Adrenal gland (tissue), 9 donors: ENCODE measurements at regions not wholly inside any gene's neighbourhood (a gene's known extent, or its start where the extent isn't known, plus 50 kb on each side); places are given as distances from the start of the nearest gene placed in this dataset.

Source experiments
- DNase-seq, 7 donors: peaks; one replicate each; pipeline ENCODE4 v3.0.0-alpha.2; 2019 to 2020
- H3K27ac ChIP-seq, 5 donors: fragments of 200-600 bp; sonication (generic) in 4 of 5; 1 replicate in 3 of 5; 2 replicates in 2 of 5; pipeline versions ENCODE4 v1.5.1 to v1.8.0; 2016 to 2020; ENCODE audit warnings: mild to moderate bottlenecking in 1 of 5
- H3K27me3 ChIP-seq: fragments of 200-600 bp; 2 replicates; pipeline ENCODE4 v1.8.0; 2021
- H3K36me3 ChIP-seq, 2 donors: fragments of 200-600 bp; replicated peaks in 1 of 2; 1 replicate in 1 of 2; 2 replicates in 1 of 2; pipeline versions ENCODE4 v1.5.1 to v1.8.0; 2018 to 2022
- H3K4me1 ChIP-seq, 2 donors: fragments of 200-600 bp; replicated peaks in 1 of 2; 1 replicate in 1 of 2; 2 replicates in 1 of 2; pipeline versions ENCODE4 v1.5.1 to v1.8.0; 2018 to 2021
- H3K4me3 ChIP-seq, 4 donors: fragments of 200-600 bp; sonication (generic) in 3 of 4; one replicate each; pipeline ENCODE4 v1.5.1; 2016 to 2018
- H3K9me3 ChIP-seq, 3 donors: fragments of 200-600 bp; sonication (generic) in 1 of 3; replicated peaks in 1 of 3; 1 replicate in 2 of 3; 2 replicates in 1 of 3; pipeline versions ENCODE4 v1.5.1 to v1.8.0; 2016 to 2021
- POLR2A ChIP-seq, 2 donors: fragments of 450-650 bp; IDR thresholded peaks; one replicate each; pipeline ENCODE4 v1.6.1; 2017; ENCODE audit warnings: antibody characterized with exemption in 2 of 2, mild to moderate bottlenecking in 2 of 2, moderate library complexity in 1 of 2
- WGBS, 4 donors: extraction: QIAGEN DNeasy Blood & Tissue Kit in 2 of 4; methylation state at CpG; one replicate each; pipeline versions ENCODE4 v1.1.5 to v1.1.7; 2013 to 2017; 5-methylcytosine and 5-hydroxymethylcytosine counted together
- intact Hi-C, 2 donors: fragments of 100-400 bp; cut with DNase I; formaldehyde crosslinking; loops; one replicate each; pipeline versions ENCODE4 v1.14.1 to v1.15.0; 2022 to 2023
- TF ChIP-seq, protein P1 (sequence below), 6 experiments: fragments of 450-650 bp in 4 of 6; fragments of 200-600 bp in 2 of 6; sonication (generic) in 1 of 6; IDR thresholded peaks; 1 replicate in 5 of 6; 2 replicates in 1 of 6; pipeline versions ENCODE4 v1.5.1 to v1.8.0; 2016 to 2021; ENCODE audit warnings: antibody characterized with exemption in 6 of 6, mild to moderate bottlenecking in 2 of 6, moderate library complexity in 1 of 6
- donor health status: healthy with polysubstance abuse.
- donor health status: Bipolar disorder and iron deficiency.
- donor health status: DM: yes; HTN: yes; CAD: no.
- donor health status: DM: no; HTN: no; CAD: no.
- donor health status: DM: no; HTN: no; CAD: no.

DNA sequence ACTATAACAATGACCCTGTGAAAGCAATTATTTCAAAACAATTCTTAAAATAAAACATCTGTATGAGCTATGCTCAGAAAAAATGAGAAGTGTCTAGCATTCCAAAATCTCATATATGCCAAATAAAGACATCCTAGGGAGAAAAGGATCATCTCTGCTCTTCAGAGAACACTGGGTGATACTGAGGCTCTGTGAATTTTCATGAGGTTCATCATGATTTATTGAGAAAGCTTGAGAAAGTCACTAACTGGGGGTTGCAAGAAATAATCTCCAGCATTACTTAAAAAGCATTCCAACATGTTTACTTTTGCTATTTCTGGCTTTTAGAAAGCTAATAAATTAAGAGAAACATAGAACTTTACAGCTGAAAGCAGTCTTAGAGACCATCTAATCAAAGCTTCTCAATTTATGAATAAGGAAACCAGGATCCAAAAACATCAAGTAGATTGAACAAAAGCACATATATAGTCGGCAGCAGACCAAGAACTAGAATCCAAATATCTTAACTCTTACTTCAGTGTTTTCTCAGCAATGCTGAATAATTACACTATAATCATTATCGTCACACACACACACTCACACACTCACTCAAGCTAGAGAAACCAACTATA, 372.8 kb downstream of the NR2F1-AS1 start:
- TF ChIP-seq, protein P1, sequence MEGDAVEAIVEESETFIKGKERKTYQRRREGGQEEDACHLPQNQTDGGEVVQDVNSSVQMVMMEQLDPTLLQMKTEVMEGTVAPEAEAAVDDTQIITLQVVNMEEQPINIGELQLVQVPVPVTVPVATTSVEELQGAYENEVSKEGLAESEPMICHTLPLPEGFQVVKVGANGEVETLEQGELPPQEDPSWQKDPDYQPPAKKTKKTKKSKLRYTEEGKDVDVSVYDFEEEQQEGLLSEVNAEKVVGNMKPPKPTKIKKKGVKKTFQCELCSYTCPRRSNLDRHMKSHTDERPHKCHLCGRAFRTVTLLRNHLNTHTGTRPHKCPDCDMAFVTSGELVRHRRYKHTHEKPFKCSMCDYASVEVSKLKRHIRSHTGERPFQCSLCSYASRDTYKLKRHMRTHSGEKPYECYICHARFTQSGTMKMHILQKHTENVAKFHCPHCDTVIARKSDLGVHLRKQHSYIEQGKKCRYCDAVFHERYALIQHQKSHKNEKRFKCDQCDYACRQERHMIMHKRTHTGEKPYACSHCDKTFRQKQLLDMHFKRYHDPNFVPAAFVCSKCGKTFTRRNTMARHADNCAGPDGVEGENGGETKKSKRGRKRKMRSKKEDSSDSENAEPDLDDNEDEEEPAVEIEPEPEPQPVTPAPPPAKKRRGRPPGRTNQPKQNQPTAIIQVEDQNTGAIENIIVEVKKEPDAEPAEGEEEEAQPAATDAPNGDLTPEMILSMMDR (IDR thresholded peaks at IDR 0.05): no peak
- TF ChIP-seq POLR2A (IDR thresholded peaks at IDR 0.05): no peak
- Histone ChIP-seq H3K36me3 (no peaks in the 10 kb centered on the region), H3K4me3 (no peak overlapping the region), H3K4me1 (no peaks in the 10 kb centered on the region), H3K27ac (peak overlapping the region in 2 of 5 donors; percentile 60 to 74), H3K27me3 (no peaks in the 10 kb centered on the region), H3K9me3 (no peaks in the 10 kb centered on the region)
- WGBS, 4 donors: 50 to 65% (median 64%) methylated on average over 2 of the region's 2 CpGs
- intact Hi-C loops: no loop called here
- DNase-seq: no peak

DNA sequence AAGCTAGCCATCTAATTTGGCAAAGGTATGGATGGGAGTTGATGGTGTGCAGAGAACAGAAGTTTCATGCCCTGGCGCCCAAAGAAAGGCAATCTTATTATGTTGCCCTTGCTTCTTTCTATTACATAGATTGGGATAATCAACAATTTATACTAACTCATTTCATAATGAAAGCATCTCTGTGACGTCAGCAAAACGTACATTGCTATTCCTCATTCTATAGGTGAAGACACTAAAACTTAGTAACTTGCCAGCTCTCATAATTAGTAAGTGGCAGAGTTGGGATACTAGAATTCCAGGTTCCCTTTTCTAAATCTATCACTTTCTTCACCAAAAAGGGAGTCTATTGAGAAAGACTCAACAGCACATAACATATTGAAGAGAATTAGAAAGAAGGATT, 374.8 kb downstream of the NR2F1-AS1 start:
- no peaks in the 10 kb centered on the region for H3K4me1 ChIP-seq
- no peaks in the 10 kb centered on the region for H3K36me3 ChIP-seq
- DNase-seq: no peak
- intact Hi-C loops: no loop called here
- peak overlapping the region in 1 of 5 donors; percentile 35 for H3K27ac ChIP-seq
- no peak overlapping the region for H3K4me3 ChIP-seq
- H3K9me3 ChIP-seq: no peaks in the 10 kb centered on the region
- no peak for TF ChIP-seq POLR2A (IDR thresholded peaks at IDR 0.05)
- TF ChIP-seq, protein P1 (IDR thresholded peaks at IDR 0.05): no peak
- 76 to 88% (median 83%) methylated on average over 3 of the region's 3 CpGs for WGBS, 4 donors
- no peaks in the 10 kb centered on the region for H3K27me3 ChIP-seq

DNA sequence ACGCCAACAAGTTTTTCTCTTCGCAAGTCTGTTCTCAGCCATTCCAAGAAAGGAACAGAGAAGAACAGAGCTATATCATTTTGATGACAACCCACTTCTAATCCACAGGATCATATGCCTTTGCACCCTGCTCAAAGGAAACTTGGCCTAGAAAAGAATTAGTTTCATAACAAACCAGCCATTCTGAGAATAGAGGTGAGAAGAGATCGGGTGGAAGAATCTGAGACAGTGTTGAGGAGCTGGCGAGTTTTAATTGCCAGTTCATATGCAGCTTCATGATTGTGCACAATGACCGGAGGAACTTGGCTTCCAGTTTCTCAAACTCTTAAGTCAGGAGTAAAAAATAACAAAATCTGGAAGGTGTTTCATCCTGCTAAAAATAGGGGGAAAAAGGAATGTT, 380.0 kb downstream of the NR2F1-AS1 start:
- no peak for DNase-seq
- Histone ChIP-seq H3K4me1 (no peaks in the 10 kb centered on the region), H3K9me3 (peaks cover 0 to 8% (median 0%) of the 10 kb centered on the region in 3 donors), H3K4me3 (no peak overlapping the region), H3K27ac (peak overlapping the region in 1 of 5 donors; percentile 1), H3K27me3 (no peaks in the 10 kb centered on the region), H3K36me3 (no peaks in the 10 kb centered on the region)
- TF ChIP-seq, protein P1 (IDR thresholded peaks at IDR 0.05): no peak
- no peak for TF ChIP-seq POLR2A (IDR thresholded peaks at IDR 0.05)
- WGBS, 4 donors: 68 to 72% (median 70%) methylated on average over 5 of the region's 5 CpGs
- intact Hi-C loops: no loop called here

DNA sequence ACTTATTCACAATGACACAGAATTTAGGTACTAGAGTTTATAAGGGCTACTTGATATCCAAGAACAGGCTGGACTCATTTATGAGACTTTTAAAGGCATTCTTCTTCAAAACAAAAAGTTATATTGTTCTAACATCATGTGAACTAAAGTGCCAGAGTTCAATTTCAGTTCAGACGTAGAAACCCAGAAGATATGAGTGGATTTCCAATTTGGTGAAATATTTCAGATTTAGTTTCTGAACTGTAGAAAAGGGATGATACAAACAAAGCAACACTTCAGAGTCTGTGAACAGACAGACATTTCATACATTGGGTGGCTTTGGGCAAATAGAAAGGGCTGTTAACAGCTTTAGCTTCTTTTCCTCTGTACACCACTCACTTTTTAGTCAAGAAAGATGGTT, 384.0 kb downstream of the NR2F1-AS1 start:
- H3K27ac ChIP-seq: no peak overlapping the region
- intact Hi-C loops: no loop called here
- 57 to 81% (median 62%) methylated on average over 1 of the region's 1 CpG for WGBS, 4 donors

More for the DNA sequence above, 384.0 kb downstream of the NR2F1-AS1 start:
- no peaks in the 10 kb centered on the region for H3K4me1 ChIP-seq
- no peak overlapping the region for H3K4me3 ChIP-seq
- no peak for DNase-seq
- peaks cover 0 to 8% (median 0%) of the 10 kb centered on the region in 3 donors for H3K9me3 ChIP-seq
- no peaks in the 10 kb centered on the region for H3K36me3 ChIP-seq
- TF ChIP-seq POLR2A (IDR thresholded peaks at IDR 0.05): no peak
- TF ChIP-seq, protein P1 (IDR thresholded peaks at IDR 0.05): no peak
- H3K27me3 ChIP-seq: no peaks in the 10 kb centered on the region
